Activated CD8-positive, alpha-beta T cell treated with anti-CD3 and anti-CD28 coated beads for 36 hours (primary cell): ENCODE measurements at regions not wholly inside any gene's neighbourhood (a gene's known extent, or its start where the extent isn't known, plus 50 kb on each side); places are given as distances from the start of the nearest gene placed in this dataset.

ENCODE experiments used
- ATAC-seq: fragments of 200-7000 bp; cut with Tn5 transposase; one replicate; pipeline ENCODE4 v1.10.0; 2021; ENCODE audit warnings: mild to moderate bottlenecking, moderate library complexity
- CTCF ChIA-PET: fragments of 350-600 bp; sonication (Branson Sonifier 250); formaldehyde crosslinking; loops from one replicate; lab custom pipeline; 2021; ENCODE audit warnings: antibody characterized with exemption; lab: Charles Lee
- POLR2A ChIA-PET: fragments of 350-600 bp; sonication (Branson Sonifier 250); formaldehyde crosslinking; loops from one replicate; lab custom pipeline; 2021; ENCODE audit warnings: antibody characterized with exemption; lab: Charles Lee
- DNase-seq: peaks from one replicate; pipeline ENCODE4 v3.0.0-alpha.2; 2020
- H3K27ac Mint-ChIP-seq: one replicate; pipeline ENCODE4 v1.8.0; 2021; ENCODE audit warnings: mild to moderate bottlenecking, mixed read lengths
- H3K27me3 Mint-ChIP-seq: one replicate; pipeline ENCODE4 v1.8.0; 2021; ENCODE audit warnings: mixed read lengths
- H3K36me3 Mint-ChIP-seq: one replicate; pipeline ENCODE4 v1.8.0; 2021; ENCODE audit warnings: low read depth, mixed read lengths
- H3K4me1 Mint-ChIP-seq: one replicate; pipeline ENCODE4 v1.8.0; 2021; ENCODE audit warnings: low read depth, mixed read lengths
- H3K4me3 Mint-ChIP-seq: one replicate; pipeline ENCODE4 v1.8.0; 2021; ENCODE audit warnings: mild to moderate bottlenecking, moderate library complexity, mixed read lengths
- H3K9me3 Mint-ChIP-seq: one replicate; pipeline ENCODE4 v1.8.0; 2021; ENCODE audit warnings: mixed read lengths
- CTCF ChIP-seq: fragments of 200-600 bp; IDR thresholded peaks from one replicate; pipeline ENCODE4 v1.8.0; 2022; ENCODE audit warnings: antibody characterized with exemption, mild to moderate bottlenecking
- intact Hi-C: fragments of 100-400 bp; cut with micrococcal nuclease; formaldehyde crosslinking; loops from one replicate; pipeline ENCODE4 v1.10.0; 2022

GRCh38 chr5:138698713-138699112, 54.5 kb upstream of the CTNNA1 start:
- TF ChIP-seq CTCF, result no peak
- Mint-ChIP-seq H3K27me3 (peaks cover 42% of the 10 kb centered on the region), H3K4me3 (no peak overlapping the region), H3K4me1 (no peaks in the 10 kb centered on the region), H3K36me3 (no peaks in the 10 kb centered on the region), H3K27ac (no peak overlapping the region), H3K9me3 (no peaks in the 10 kb centered on the region)
- ATAC-seq, result no peak
- ChIA-PET POLR2A (interaction anchor here (0.6 kb wide), 1 partner anchor 104 kb away, joined by 4 read pairs; no protein-coding TSS in a partner anchor), CTCF (interaction anchor here (0.8 kb wide), 1 partner anchor 26 kb away, joined by 3 read pairs; no protein-coding TSS in a partner anchor)
- intact Hi-C loops, result no loop called here
- no peak for DNase-seq

- Mint-ChIP-seq H3K27ac (no peak overlapping the region), H3K27me3 (peaks cover 39% of the 10 kb centered on the region), H3K4me1 (no peaks in the 10 kb centered on the region), H3K4me3 (no peak overlapping the region), H3K9me3 (no peaks in the 10 kb centered on the region), H3K36me3 (no peaks in the 10 kb centered on the region)
- DNase-seq (no peak), ATAC-seq (no peak)
- intact Hi-C loops, result no loop called here
- ChIA-PET CTCF (no interaction called here), POLR2A (no interaction called here)
- TF ChIP-seq CTCF, result no peak
These were observed 55.4 kb upstream of the CTNNA1 start for GRCh38 chr5:138697720-138698360.

GRCh38 chr5:138696501-138696900, 56.7 kb upstream of the CTNNA1 start:
- DNase-seq (no peak), ATAC-seq (no peak)
- no peak for TF ChIP-seq CTCF
- Mint-ChIP-seq H3K9me3 (no peaks in the 10 kb centered on the region), H3K27me3 (peaks cover 40% of the 10 kb centered on the region), H3K4me1 (peaks cover 3% of the 10 kb centered on the region), H3K36me3 (no peaks in the 10 kb centered on the region), H3K27ac (no peak overlapping the region), H3K4me3 (no peak overlapping the region)
- POLR2A ChIA-PET, result no interaction called here
- CTCF ChIA-PET, result no interaction called here
- intact Hi-C loops, result no loop called here

- intact Hi-C loops, result no loop called here
- H3K27ac Mint-ChIP-seq, result no peak overlapping the region
- no peak for TF ChIP-seq CTCF
- H3K4me1 Mint-ChIP-seq, result peaks cover 3% of the 10 kb centered on the region
- ATAC-seq (no peak), DNase-seq (no peak)
- no peak overlapping the region for H3K4me3 Mint-ChIP-seq
- peaks cover 40% of the 10 kb centered on the region for H3K27me3 Mint-ChIP-seq
- no peaks in the 10 kb centered on the region for H3K9me3 Mint-ChIP-seq
- H3K36me3 Mint-ChIP-seq, result no peaks in the 10 kb centered on the region
- ChIA-PET CTCF (no interaction called here), POLR2A (no interaction called here)
These were observed 57.4 kb upstream of the CTNNA1 start for GRCh38 chr5:138695781-138696180.

GRCh38 chr5:138694146-138694545, 59.1 kb upstream of the CTNNA1 start:
- Mint-ChIP-seq H3K27ac (no peak overlapping the region), H3K36me3 (no peaks in the 10 kb centered on the region), H3K27me3 (peaks cover 35% of the 10 kb centered on the region), H3K9me3 (no peaks in the 10 kb centered on the region), H3K4me3 (no peak overlapping the region), H3K4me1 (peaks cover 3% of the 10 kb centered on the region)
- ATAC-seq (no peak), DNase-seq (no peak)
- TF ChIP-seq CTCF, result no peak
- POLR2A ChIA-PET, result interaction anchor here (1.2 kb wide), 1 partner anchor 35 kb away, joined by 4 read pairs; no protein-coding TSS in a partner anchor
- intact Hi-C loops, result no loop called here
- CTCF ChIA-PET, result no interaction called here
